SU-DHL-6 (cell line): ENCODE measurements at regions not wholly inside any gene's neighbourhood (a gene's known extent, or its start where the extent isn't known, plus 50 kb on each side); places are given as distances from the start of the nearest gene placed in this dataset.

Experiments used
- H2AFZ ChIP-seq: fragments of 200-600 bp; sonication (generic); 2 replicates; pipeline ENCODE4 v1.6.1; 2014; ENCODE audit warnings: low read depth, mild to moderate bottlenecking, moderate library complexity, mixed read lengths, antibody characterized with exemption, low read length; ENCODE audit not compliant: severe bottlenecking
- H3F3A ChIP-seq: fragments of 200-600 bp; shearing (Covaris generic); 2 replicates; pipeline ENCODE4 v1.6.0; 2016; ENCODE audit warnings: antibody characterized with exemption, mild to moderate bottlenecking; ENCODE audit not compliant: insufficient read depth
- H3K27ac ChIP-seq: fragments of 200-600 bp; sonication (generic); 2 replicates; pipeline ENCODE4 v1.5.1; 2016; ENCODE audit warnings: low read depth, mild to moderate bottlenecking, low read length, moderate library complexity, mixed read lengths
- H3K27me3 ChIP-seq: fragments of 200-600 bp; sonication (generic), shearing (Covaris generic); 2 replicates; pipeline ENCODE4 v1.6.0; 2014; ENCODE audit warnings: mild to moderate bottlenecking, low read length
- H3K36me3 ChIP-seq: fragments of 200-600 bp; sonication (generic); 2 replicates; pipeline ENCODE4 v1.6.1; 2014; ENCODE audit warnings: mild to moderate bottlenecking, low read length, mixed read lengths
- H3K4me2 ChIP-seq: fragments of 300-600, 200-600 bp; shearing (Covaris generic), sonication (generic); 2 replicates; pipeline ENCODE4 v1.6.0; 2014; ENCODE audit warnings: low read length, low read depth, mild to moderate bottlenecking; ENCODE audit not compliant: poor library complexity, severe bottlenecking
- H3K4me3 ChIP-seq: fragments of 200-600 bp; sonication (generic); 2 replicates; pipeline ENCODE4 v1.5.1; 2014; ENCODE audit warnings: antibody characterized with exemption, low read length, mild to moderate bottlenecking, mixed read lengths; ENCODE audit not compliant: insufficient read depth, poor library complexity, severe bottlenecking
- H3K79me2 ChIP-seq: fragments of 200-600 bp; sonication (generic); 2 replicates; pipeline ENCODE4 v1.6.1; 2014; ENCODE audit warnings: mild to moderate bottlenecking, low read length, moderate library complexity; ENCODE audit not compliant: insufficient read depth
- H3K9ac ChIP-seq: fragments of 200-600 bp; sonication (generic); 2 replicates; pipeline ENCODE4 v1.7.0; 2014; ENCODE audit warnings: mild to moderate bottlenecking, low read length
- H3K9me2 ChIP-seq: fragments of 200-600 bp; sonication (generic); replicated peaks from 2 replicates; pipeline ENCODE4 v1.6.1; 2014; ENCODE audit warnings: low read length; ENCODE audit not compliant: insufficient read depth
- H3K9me3 ChIP-seq: fragments of 200-600 bp; sonication (generic); 2 replicates; pipeline ENCODE4 v1.6.1; 2014; ENCODE audit warnings: low read length, mixed read lengths; ENCODE audit not compliant: insufficient read depth
- H4K20me1 ChIP-seq: fragments of 200-600 bp; sonication (generic); 2 replicates; pipeline ENCODE4 v1.6.1; 2014; ENCODE audit warnings: low read depth, mild to moderate bottlenecking, antibody characterized with exemption, low read length, moderate library complexity, mixed read lengths
- EZH2phosphoT487 ChIP-seq: fragments of 200-600 bp; sonication (generic), shearing (Covaris generic); conservative IDR thresholded peaks from 2 replicates; pipeline ENCODE4 v1.6.1; 2018; ENCODE audit warnings: mild to moderate bottlenecking, antibody characterized with exemption, low read length, moderate library complexity, mixed read lengths
- TF ChIP-seq, protein P1 (sequence below): fragments of 200-600 bp; sonication (generic); IDR thresholded peaks from one replicate; pipeline ENCODE4 v1.5.1; 2017; ENCODE audit warnings: antibody characterized with exemption, mild to moderate bottlenecking, low read length, moderate library complexity; ENCODE audit not compliant: insufficient read depth, poor library complexity, severe bottlenecking

DNA sequence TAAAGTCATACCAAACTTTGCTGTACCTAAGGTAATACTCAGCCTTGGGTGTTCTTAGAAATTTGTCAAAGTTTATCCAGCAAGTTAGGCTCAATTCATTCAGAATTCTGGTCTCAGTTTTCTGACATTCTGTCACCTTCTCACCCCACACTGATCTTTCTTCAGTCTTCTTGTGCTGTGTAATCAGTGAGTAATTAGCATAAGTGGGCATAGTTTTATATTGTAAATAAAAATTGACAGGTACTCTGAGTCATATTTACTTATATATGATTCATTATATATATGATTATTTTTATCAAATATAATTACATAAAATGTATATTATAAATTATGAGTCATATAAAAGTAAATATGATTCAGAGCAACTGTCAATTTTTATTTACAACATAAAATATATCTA, 170.9 kb upstream of the MAGI2 start:
- TF ChIP-seq EZH2phosphoT487, result no peak
- TF ChIP-seq, protein P1, sequence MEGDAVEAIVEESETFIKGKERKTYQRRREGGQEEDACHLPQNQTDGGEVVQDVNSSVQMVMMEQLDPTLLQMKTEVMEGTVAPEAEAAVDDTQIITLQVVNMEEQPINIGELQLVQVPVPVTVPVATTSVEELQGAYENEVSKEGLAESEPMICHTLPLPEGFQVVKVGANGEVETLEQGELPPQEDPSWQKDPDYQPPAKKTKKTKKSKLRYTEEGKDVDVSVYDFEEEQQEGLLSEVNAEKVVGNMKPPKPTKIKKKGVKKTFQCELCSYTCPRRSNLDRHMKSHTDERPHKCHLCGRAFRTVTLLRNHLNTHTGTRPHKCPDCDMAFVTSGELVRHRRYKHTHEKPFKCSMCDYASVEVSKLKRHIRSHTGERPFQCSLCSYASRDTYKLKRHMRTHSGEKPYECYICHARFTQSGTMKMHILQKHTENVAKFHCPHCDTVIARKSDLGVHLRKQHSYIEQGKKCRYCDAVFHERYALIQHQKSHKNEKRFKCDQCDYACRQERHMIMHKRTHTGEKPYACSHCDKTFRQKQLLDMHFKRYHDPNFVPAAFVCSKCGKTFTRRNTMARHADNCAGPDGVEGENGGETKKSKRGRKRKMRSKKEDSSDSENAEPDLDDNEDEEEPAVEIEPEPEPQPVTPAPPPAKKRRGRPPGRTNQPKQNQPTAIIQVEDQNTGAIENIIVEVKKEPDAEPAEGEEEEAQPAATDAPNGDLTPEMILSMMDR, result no peak
- no peaks in the 10 kb centered on the region for H3K79me2 ChIP-seq
- no peaks in the 10 kb centered on the region for H3K9me3 ChIP-seq
- H3K27ac ChIP-seq, result no peak overlapping the region
- H3F3A ChIP-seq, result no peaks in the 10 kb centered on the region
- no peaks in the 10 kb centered on the region for H3K27me3 ChIP-seq
- H3K4me3 ChIP-seq, result no peak overlapping the region
- no peaks in the 10 kb centered on the region for H4K20me1 ChIP-seq
- H3K4me2 ChIP-seq, result no peak overlapping the region
- H3K9ac ChIP-seq, result no peak overlapping the region
- no peaks in the 10 kb centered on the region for H3K9me2 ChIP-seq
- H3K36me3 ChIP-seq, result no peaks in the 10 kb centered on the region
- H2AFZ ChIP-seq, result no peak overlapping the region

DNA sequence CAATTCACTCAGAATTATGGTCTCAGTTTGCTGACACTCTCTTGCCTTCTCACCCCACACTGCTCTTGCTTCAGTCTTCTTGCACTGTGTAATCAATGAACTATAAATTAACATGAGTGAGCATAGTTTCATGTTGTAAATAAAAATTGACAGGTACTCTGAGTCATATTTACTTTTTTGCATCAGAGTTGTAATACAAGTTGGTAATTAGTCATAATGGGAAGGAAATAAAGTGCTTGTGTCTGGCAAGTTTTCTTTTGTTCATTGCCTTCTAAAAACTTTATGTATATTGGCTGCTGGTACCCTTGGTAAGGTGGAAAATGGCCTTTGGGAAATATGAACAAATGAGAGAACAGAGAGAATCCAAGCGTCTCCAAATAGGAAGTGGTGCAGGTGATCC, 169.3 kb upstream of the MAGI2 start:
- Histone ChIP-seq H4K20me1 (no peaks in the 10 kb centered on the region), H3K9me3 (no peaks in the 10 kb centered on the region), H3K79me2 (no peaks in the 10 kb centered on the region), H3K4me3 (no peak overlapping the region), H3K9ac (no peak overlapping the region), H3K27ac (no peak overlapping the region), H3F3A (no peaks in the 10 kb centered on the region), H2AFZ (no peak overlapping the region), H3K9me2 (no peaks in the 10 kb centered on the region), H3K27me3 (no peaks in the 10 kb centered on the region), H3K36me3 (no peaks in the 10 kb centered on the region), H3K4me2 (no peak overlapping the region)
- TF ChIP-seq, protein P1, result no peak
- no peak for TF ChIP-seq EZH2phosphoT487

DNA sequence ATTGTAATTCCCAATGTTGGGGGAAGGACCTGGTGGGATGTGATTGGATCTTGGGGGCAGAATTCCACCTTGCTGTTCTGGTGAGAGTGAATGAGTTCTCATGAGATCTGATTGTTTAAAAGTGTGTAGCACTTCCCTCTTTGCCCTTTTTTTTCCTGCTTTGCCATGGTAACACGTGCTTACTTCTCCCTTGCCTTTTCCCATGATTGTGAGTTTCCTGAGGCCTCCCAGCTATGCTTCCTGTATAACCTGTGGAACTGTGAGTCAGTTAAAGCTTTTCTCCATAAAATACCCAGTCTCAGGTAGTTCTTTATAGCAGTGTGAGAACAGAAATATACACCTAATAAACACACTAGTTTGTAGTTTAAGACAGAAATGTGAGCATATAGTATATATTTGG, 166.8 kb upstream of the MAGI2 start:
- no peaks in the 10 kb centered on the region for H3K9me2 ChIP-seq
- H3K4me2 ChIP-seq, result no peak overlapping the region
- H2AFZ ChIP-seq, result no peak overlapping the region
- H4K20me1 ChIP-seq, result no peaks in the 10 kb centered on the region
- no peaks in the 10 kb centered on the region for H3K36me3 ChIP-seq
- H3K9me3 ChIP-seq, result no peaks in the 10 kb centered on the region
- no peak for TF ChIP-seq EZH2phosphoT487
- TF ChIP-seq, protein P1, result no peak
- H3K4me3 ChIP-seq, result no peak overlapping the region
- H3K27me3 ChIP-seq, result no peaks in the 10 kb centered on the region
- no peak overlapping the region for H3K27ac ChIP-seq
- H3K9ac ChIP-seq, result no peak overlapping the region
- no peaks in the 10 kb centered on the region for H3K79me2 ChIP-seq
- H3F3A ChIP-seq, result no peaks in the 10 kb centered on the region

- Histone ChIP-seq H3K27me3 (no peaks in the 10 kb centered on the region), H3F3A (no peaks in the 10 kb centered on the region), H3K9me2 (no peaks in the 10 kb centered on the region), H3K79me2 (no peaks in the 10 kb centered on the region), H2AFZ (no peak overlapping the region), H3K36me3 (no peaks in the 10 kb centered on the region), H4K20me1 (no peaks in the 10 kb centered on the region), H3K9me3 (no peaks in the 10 kb centered on the region), H3K27ac (no peak overlapping the region), H3K9ac (no peak overlapping the region), H3K4me2 (no peak overlapping the region), H3K4me3 (no peak overlapping the region)
- TF ChIP-seq, protein P1, result no peak
- no peak for TF ChIP-seq EZH2phosphoT487
Measured at GRCh38 chr7:79619216-79619615, 165.7 kb upstream of the MAGI2 start.
